ENCODE measurements at regions not wholly inside any gene's neighbourhood (a gene's known extent, or its start where the extent isn't known, plus 50 kb on each side); places are given as distances from the start of the nearest gene placed in this dataset.
"Not testable (repeated sequence)": the region's sequence is repeated elsewhere in the genome, so short reads cannot be mapped to it uniquely, and the experiment has no call there.

DNA sequence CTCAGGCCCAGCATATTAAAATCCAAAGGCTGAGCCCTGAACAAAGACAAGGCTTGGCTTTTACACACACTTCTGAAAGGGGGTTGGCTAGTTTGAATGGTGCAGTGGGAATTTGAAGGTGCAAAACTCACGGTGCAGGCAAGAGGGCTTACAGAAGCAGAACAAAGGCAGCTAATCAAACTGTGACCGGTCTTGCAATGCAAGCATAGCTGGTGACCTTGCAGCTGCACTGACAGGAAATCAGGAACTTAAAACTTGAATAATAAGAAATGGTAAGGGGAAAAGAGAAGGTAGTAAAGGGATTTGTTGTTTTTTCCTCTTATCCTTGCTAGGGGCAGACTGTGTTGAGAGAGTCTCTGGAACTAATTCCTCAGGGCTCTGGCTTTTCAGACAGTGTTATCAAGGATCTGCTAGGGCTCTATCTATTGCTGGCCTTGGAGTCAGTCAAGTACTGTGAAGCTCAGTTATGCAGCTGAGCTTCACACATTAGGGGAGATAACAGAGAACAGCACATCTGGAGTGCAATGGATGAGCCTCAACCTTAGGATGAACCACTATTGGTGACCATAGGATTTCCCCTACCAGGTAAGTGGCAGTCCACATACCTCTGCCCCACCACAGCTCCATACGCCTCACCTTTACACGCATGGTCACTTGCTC, 97.6 kb downstream of the PPIAL4G start:
- H3K4me1 ChIP-seq (ENCODE audit: low read depth), result no peaks in the 10 kb centered on the region
- H3K9me3 ChIP-seq (ENCODE audit: low read depth), result no peaks in the 10 kb centered on the region
- peaks cover 1% of the 10 kb centered on the region for H3K27me3 ChIP-seq
- no peaks in the 10 kb centered on the region for H3K36me3 ChIP-seq
- no peak overlapping the region for H3K27ac ChIP-seq
- no peak overlapping the region for H3K4me3 ChIP-seq
- no peak for TF ChIP-seq CTCF (IDR thresholded peaks at IDR 0.05; ENCODE audit: low read depth, low read length)
- no peak for DNase-seq (ENCODE audit: low read depth in 1 of 2, low spot score in 1 of 2)

GRCh38 chr1:148383966-148384365, 99.1 kb downstream of the PPIAL4G start:
- no peak overlapping the region for H3K27ac ChIP-seq
- H3K4me3 ChIP-seq, result no peak overlapping the region
- no peaks in the 10 kb centered on the region for H3K9me3 ChIP-seq (ENCODE audit: low read depth)
- DNase-seq (ENCODE audit: low read depth in 1 of 2, low spot score in 1 of 2), result no peak
- no peak for TF ChIP-seq CTCF (IDR thresholded peaks at IDR 0.05; ENCODE audit: low read depth, low read length)
- peaks cover 17% of the 10 kb centered on the region for H3K27me3 ChIP-seq
- no peaks in the 10 kb centered on the region for H3K4me1 ChIP-seq (ENCODE audit: low read depth)
- no peaks in the 10 kb centered on the region for H3K36me3 ChIP-seq

GRCh38 chr1:148379697-148380096, 103.4 kb downstream of the PPIAL4G start:
- H3K4me1 ChIP-seq (ENCODE audit: low read depth), result no peaks in the 10 kb centered on the region
- H3K27ac ChIP-seq, result no peak overlapping the region
- H3K9me3 ChIP-seq (ENCODE audit: low read depth), result no peaks in the 10 kb centered on the region
- no peak for TF ChIP-seq CTCF (IDR thresholded peaks at IDR 0.05; ENCODE audit: low read depth, low read length)
- DNase-seq (ENCODE audit: low read depth in 1 of 2, low spot score in 1 of 2), result no peak
- no peak overlapping the region for H3K4me3 ChIP-seq
- H3K27me3 ChIP-seq, result peaks cover 23% of the 10 kb centered on the region
- H3K36me3 ChIP-seq, result no peaks in the 10 kb centered on the region

DNA sequence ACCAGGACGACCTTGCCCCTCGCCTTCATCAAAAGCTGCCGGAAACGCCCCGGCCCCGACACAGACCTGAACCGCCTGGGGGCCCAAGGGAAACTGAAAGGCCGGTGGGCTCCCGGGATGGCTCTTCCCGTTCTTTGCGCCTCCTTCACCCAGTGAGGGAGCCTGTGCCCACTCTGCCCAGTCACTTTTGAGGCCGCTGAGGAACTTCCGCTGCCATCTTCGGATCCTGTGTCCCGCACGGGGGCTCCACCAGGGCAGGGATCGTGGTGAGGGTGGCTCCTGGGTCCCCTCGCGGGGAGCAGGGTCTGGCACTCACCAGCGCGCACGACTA, 104.0 kb downstream of the PPIAL4G start:
- no peaks in the 10 kb centered on the region for H3K9me3 ChIP-seq (ENCODE audit: low read depth)
- no peaks in the 10 kb centered on the region for H3K4me1 ChIP-seq (ENCODE audit: low read depth)
- no peak overlapping the region for H3K27ac ChIP-seq
- H3K4me3 ChIP-seq, result no peak overlapping the region
- no peak for DNase-seq (ENCODE audit: low read depth in 1 of 2, low spot score in 1 of 2)
- no peaks in the 10 kb centered on the region for H3K36me3 ChIP-seq
- TF ChIP-seq CTCF (IDR thresholded peaks at IDR 0.05; ENCODE audit: low read depth, low read length), result no peak
- peaks cover 23% of the 10 kb centered on the region for H3K27me3 ChIP-seq

- H3K27me3 ChIP-seq, result peaks cover 23% of the 10 kb centered on the region
- H3K27ac ChIP-seq; H3K4me3 ChIP-seq; H3K36me3 ChIP-seq; H3K4me1 ChIP-seq (ENCODE audit: low read depth); DNase-seq (ENCODE audit: low read depth in 1 of 2, low spot score in 1 of 2); H3K9me3 ChIP-seq (ENCODE audit: low read depth): not testable (repeated sequence)
Observed at GRCh38 chr1:148377992-148378391, 105.1 kb downstream of the PPIAL4G start.

DNA sequence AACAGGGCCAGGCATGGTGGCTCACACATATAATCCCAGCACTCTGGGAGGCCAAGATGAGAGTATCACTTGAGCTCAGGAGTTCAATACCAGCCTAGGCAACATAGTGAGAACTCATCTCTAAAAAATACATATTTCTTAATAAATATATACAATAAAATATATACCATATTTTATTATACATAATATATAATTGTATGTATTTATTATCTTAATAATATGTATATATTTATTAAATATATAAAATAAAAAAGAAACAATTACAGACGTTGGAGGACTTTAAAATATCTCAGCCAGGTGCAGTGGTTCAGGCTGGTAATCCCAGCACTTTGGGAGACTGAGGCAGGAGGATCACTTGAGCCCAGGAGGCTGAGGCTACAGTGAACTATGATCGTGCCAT, 106.1 kb downstream of the PPIAL4G start:
- not testable (repeated sequence) for H3K36me3 ChIP-seq; H3K4me1 ChIP-seq (ENCODE audit: low read depth); H3K9me3 ChIP-seq (ENCODE audit: low read depth); H3K27ac ChIP-seq; H3K4me3 ChIP-seq; DNase-seq (ENCODE audit: low read depth in 1 of 2, low spot score in 1 of 2)
- peaks cover 23% of the 10 kb centered on the region for H3K27me3 ChIP-seq

GRCh38 chr1:148374101-148374500, 109.0 kb downstream of the PPIAL4G start:
- no peak for DNase-seq (ENCODE audit: low read depth in 1 of 2, low spot score in 1 of 2)
- TF ChIP-seq CTCF (IDR thresholded peaks at IDR 0.05; ENCODE audit: low read depth, low read length), result no peak

More at GRCh38 chr1:148374101-148374500, 109.0 kb downstream of the PPIAL4G start:
- Histone ChIP-seq H3K27ac (no peak overlapping the region), H3K9me3 (ENCODE audit: low read depth) (no peaks in the 10 kb centered on the region), H3K27me3 (peaks cover 7% of the 10 kb centered on the region), H3K36me3 (no peaks in the 10 kb centered on the region), H3K4me3 (no peak overlapping the region), H3K4me1 (ENCODE audit: low read depth) (no peaks in the 10 kb centered on the region)
